ENCODE measurements at regions not wholly inside any gene's neighbourhood (a gene's known extent, or its start where the extent isn't known, plus 50 kb on each side); places are given as distances from the start of the nearest gene placed in this dataset.
"Not testable (repeated sequence)": the region's sequence is repeated elsewhere in the genome, so short reads cannot be mapped to it uniquely, and the experiment has no call there.

- Histone ChIP-seq H3K4me3 (no peak overlapping the region), H3K4me1 (no peaks in the 10 kb centered on the region), H3K9me3 (no peaks in the 10 kb centered on the region), H3K27me3 (no peaks in the 10 kb centered on the region), H3K36me3 (no peaks in the 10 kb centered on the region), H3K27ac (no peak overlapping the region), H3K9ac (ENCODE audit: low read depth in 2 of 2, low read length in 2 of 2) (no peak overlapping the region)
- no peak for DNase-seq
- intact Hi-C loops (cut with DNase I), result no loop called here
- TF ChIP-seq, protein P1, sequence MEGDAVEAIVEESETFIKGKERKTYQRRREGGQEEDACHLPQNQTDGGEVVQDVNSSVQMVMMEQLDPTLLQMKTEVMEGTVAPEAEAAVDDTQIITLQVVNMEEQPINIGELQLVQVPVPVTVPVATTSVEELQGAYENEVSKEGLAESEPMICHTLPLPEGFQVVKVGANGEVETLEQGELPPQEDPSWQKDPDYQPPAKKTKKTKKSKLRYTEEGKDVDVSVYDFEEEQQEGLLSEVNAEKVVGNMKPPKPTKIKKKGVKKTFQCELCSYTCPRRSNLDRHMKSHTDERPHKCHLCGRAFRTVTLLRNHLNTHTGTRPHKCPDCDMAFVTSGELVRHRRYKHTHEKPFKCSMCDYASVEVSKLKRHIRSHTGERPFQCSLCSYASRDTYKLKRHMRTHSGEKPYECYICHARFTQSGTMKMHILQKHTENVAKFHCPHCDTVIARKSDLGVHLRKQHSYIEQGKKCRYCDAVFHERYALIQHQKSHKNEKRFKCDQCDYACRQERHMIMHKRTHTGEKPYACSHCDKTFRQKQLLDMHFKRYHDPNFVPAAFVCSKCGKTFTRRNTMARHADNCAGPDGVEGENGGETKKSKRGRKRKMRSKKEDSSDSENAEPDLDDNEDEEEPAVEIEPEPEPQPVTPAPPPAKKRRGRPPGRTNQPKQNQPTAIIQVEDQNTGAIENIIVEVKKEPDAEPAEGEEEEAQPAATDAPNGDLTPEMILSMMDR (IDR thresholded peaks at IDR 0.05), result no peak
These were observed 1590.6 kb downstream of the PCDH18 start for GRCh38 chr4:135941671-135942070.

- H3K27ac ChIP-seq, result no peak overlapping the region
- no peaks in the 10 kb centered on the region for H3K27me3 ChIP-seq
- intact Hi-C loops (cut with DNase I), result no loop called here
- no peak overlapping the region for H3K9ac ChIP-seq (ENCODE audit: low read depth in 2 of 2, low read length in 2 of 2)
- H3K36me3 ChIP-seq, result no peaks in the 10 kb centered on the region
- H3K4me3 ChIP-seq, result no peak overlapping the region
- TF ChIP-seq, protein P1 (IDR thresholded peaks at IDR 0.05), result no peak
- H3K4me1 ChIP-seq, result no peaks in the 10 kb centered on the region
- DNase-seq, result no peak
- no peaks in the 10 kb centered on the region for H3K9me3 ChIP-seq
These were observed 1598.3 kb downstream of the PCDH18 start for GRCh38 chr4:135934026-135934425.

DNA sequence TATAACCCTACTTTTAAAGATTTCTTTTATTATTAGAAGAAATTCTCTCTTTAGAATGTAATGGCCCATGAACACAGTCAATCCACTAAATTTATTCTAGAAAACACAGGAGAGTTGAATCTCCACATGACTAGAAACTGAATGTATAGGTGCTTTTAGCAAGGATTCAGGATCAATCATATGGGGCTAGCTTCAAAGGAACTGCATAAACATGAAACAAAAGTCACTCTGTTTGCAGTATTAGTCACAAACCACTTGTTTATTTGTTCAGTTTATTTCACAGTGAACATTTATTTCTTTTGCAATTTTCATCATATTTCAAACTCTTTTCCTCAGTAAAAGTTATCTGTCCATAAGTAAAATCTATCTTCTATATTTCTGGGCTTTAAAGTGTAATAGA is 1604.6 kb downstream of the PCDH18 start:
- Histone ChIP-seq H3K36me3 (no peaks in the 10 kb centered on the region), H3K4me3 (no peak overlapping the region), H3K9ac (ENCODE audit: low read depth in 2 of 2, low read length in 2 of 2) (no peak overlapping the region), H3K27me3 (no peaks in the 10 kb centered on the region), H3K27ac (no peak overlapping the region), H3K9me3 (no peaks in the 10 kb centered on the region), H3K4me1 (no peaks in the 10 kb centered on the region)
- no peak for DNase-seq
- intact Hi-C loops (cut with DNase I), result no loop called here
- TF ChIP-seq, protein P1 (IDR thresholded peaks at IDR 0.05), result no peak

- Histone ChIP-seq H3K4me3 (no peak overlapping the region), H3K36me3 (no peaks in the 10 kb centered on the region), H3K9me3 (no peaks in the 10 kb centered on the region), H3K27ac (no peak overlapping the region), H3K4me1 (no peaks in the 10 kb centered on the region), H3K9ac (ENCODE audit: low read depth in 2 of 2, low read length in 2 of 2) (no peak overlapping the region), H3K27me3 (no peaks in the 10 kb centered on the region)
- no peak for DNase-seq
- intact Hi-C loops (cut with DNase I), result no loop called here
- TF ChIP-seq, protein P1 (IDR thresholded peaks at IDR 0.05), result no peak
These were observed 1611.2 kb downstream of the PCDH18 start for GRCh38 chr4:135921081-135921480.

GRCh38 chr4:135917011-135917410 is 1615.3 kb downstream of the PCDH18 start:
- Histone ChIP-seq H3K27me3 (no peaks in the 10 kb centered on the region), H3K4me3 (no peak overlapping the region), H3K27ac (no peak overlapping the region), H3K36me3 (no peaks in the 10 kb centered on the region), H3K9me3 (no peaks in the 10 kb centered on the region), H3K9ac (ENCODE audit: low read depth in 2 of 2, low read length in 2 of 2) (no peak overlapping the region), H3K4me1 (no peaks in the 10 kb centered on the region)
- intact Hi-C loops (cut with DNase I), result no loop called here
- TF ChIP-seq, protein P1 (IDR thresholded peaks at IDR 0.05), result no peak
- DNase-seq, result no peak

DNA sequence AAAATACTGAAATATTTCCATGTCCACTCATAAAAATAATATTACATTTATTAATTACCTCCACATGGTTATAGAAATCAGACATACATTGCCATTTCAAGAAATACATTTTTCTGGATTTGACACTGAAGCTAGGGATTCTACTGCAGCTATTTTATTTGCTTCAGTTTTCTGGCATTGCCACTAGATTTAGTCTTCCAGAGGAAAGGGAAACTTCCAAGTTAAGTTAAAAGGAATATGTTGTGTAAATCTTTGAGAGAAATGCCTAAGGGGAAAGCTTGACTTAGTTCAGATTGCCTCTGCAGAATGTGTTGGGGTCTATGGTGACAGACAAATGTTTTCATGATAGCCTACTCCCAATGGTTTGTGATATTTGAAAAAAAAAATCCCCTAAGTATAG is 1631.3 kb downstream of the PCDH18 start:
- Histone ChIP-seq H3K4me1 (no peaks in the 10 kb centered on the region), H3K4me3 (no peak overlapping the region), H3K27me3 (no peaks in the 10 kb centered on the region), H3K9me3 (no peaks in the 10 kb centered on the region), H3K36me3 (no peaks in the 10 kb centered on the region), H3K9ac (ENCODE audit: low read depth in 2 of 2, low read length in 2 of 2) (no peak overlapping the region), H3K27ac (no peak overlapping the region)
- TF ChIP-seq, protein P1 (IDR thresholded peaks at IDR 0.05), result no peak
- intact Hi-C loops (cut with DNase I), result no loop called here
- no peak for DNase-seq

DNA sequence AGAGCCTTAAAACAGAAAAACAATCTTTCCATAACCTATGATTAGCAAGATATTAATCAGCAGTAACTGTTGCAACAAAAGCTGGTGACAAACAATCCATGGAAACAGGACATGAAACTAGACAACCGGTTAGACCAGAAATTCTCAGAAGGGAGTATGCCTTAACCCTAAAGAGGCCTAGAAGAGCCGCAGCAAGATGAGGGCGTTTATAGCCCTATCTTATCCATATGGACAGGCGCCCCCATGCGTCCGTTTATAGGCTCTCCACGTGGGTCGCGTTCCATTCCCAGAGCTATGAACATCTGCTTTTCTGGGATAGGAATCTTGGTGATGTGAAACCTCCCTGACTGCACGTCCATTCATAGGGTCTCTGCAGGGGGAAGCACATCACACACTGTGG is 1662.7 kb upstream of the PABPC4L start:
- H3K9me3 ChIP-seq; H3K4me1 ChIP-seq; H3K27ac ChIP-seq; H3K36me3 ChIP-seq; DNase-seq; H3K9ac ChIP-seq (ENCODE audit: low read depth in 2 of 2, low read length in 2 of 2); H3K4me3 ChIP-seq; H3K27me3 ChIP-seq; intact Hi-C loops (cut with DNase I): not testable (repeated sequence)

Data from colonic mucosa (tissue), 4 donors.